Upper lobe of left lung (tissue), 6 donors: ENCODE measurements at regions not wholly inside any gene's neighbourhood (a gene's known extent, or its start where the extent isn't known, plus 50 kb on each side); places are given as distances from the start of the nearest gene placed in this dataset.

Source experiments
- ATAC-seq, 2 donors: fragments of 200-7000 bp; cut with Tn5 transposase; one replicate each; pipeline ENCODE4 v1.9.1; 2022; ENCODE audit warnings: mild to moderate bottlenecking in 2 of 2, moderate library complexity in 2 of 2; ENCODE audit not compliant: low FRiP score in 2 of 2
- DNase-seq, 2 donors: peaks; one replicate each; pipeline ENCODE4 v3.0.0-alpha.2; 2019 to 2020
- H3K27ac ChIP-seq, 4 donors: fragments of 200-600 bp; sonication (generic); one replicate each; pipeline ENCODE4 v1.5.1; 2016 to 2019
- H3K27me3 ChIP-seq, 4 donors: fragments of 200-600 bp; sonication (generic); one replicate each; pipeline ENCODE4 v1.5.1; 2017 to 2019
- H3K36me3 ChIP-seq, 4 donors: fragments of 200-600 bp; sonication (generic); one replicate each; pipeline ENCODE4 v1.5.1; 2016 to 2019
- H3K4me1 ChIP-seq, 4 donors: fragments of 200-600 bp; sonication (generic); one replicate each; pipeline ENCODE4 v1.5.1; 2018 to 2019
- H3K4me3 ChIP-seq, 4 donors: fragments of 200-600 bp; sonication (generic); one replicate each; pipeline ENCODE4 v1.5.1; 2017 to 2019; ENCODE audit warnings: mild to moderate bottlenecking in 2 of 4, moderate library complexity in 1 of 4
- H3K9me3 ChIP-seq, 4 donors: fragments of 200-600 bp; sonication (generic); one replicate each; pipeline ENCODE4 v1.5.1; 2018 to 2019
- EP300 ChIP-seq, 4 donors: sonication (generic); formaldehyde crosslinking; IDR thresholded peaks; one replicate each; pipeline ENCODE4 v1.5.1; 2017; ENCODE audit warnings: antibody characterized with exemption in 4 of 4, control low read depth in 2 of 4
- POLR2A ChIP-seq, 4 donors: fragments of 450-650 bp; IDR thresholded peaks; one replicate each; pipeline ENCODE4 v1.5.1; 2016 to 2017; ENCODE audit warnings: antibody characterized with exemption in 4 of 4, mild to moderate bottlenecking in 2 of 4
- POLR2AphosphoS5 ChIP-seq, 2 donors: sonication (generic); formaldehyde crosslinking; IDR thresholded peaks; one replicate each; pipeline ENCODE4 v1.5.1; 2017; ENCODE audit warnings: antibody characterized with exemption in 2 of 2
- WGBS, 2 donors: methylation state at CpG; one replicate each; pipeline ENCODE4 v1.1.5; 2017 to 2018; 5-methylcytosine and 5-hydroxymethylcytosine counted together
- TF ChIP-seq, protein P1 (sequence below), 6 experiments: fragments of 450-650 bp in 4 of 6; fragments of 200-600 bp in 2 of 6; sonication (generic) in 2 of 6; IDR thresholded peaks; one replicate each; pipeline ENCODE4 v1.5.1; 2016 to 2019; ENCODE audit warnings: antibody characterized with exemption in 6 of 6
- donor health status: DM: no; HTN: no; CAD: no; lungs with moderate emphysema.
- donor health status: DM: no; HTN: yes; CAD: no; lungs with severe emphysema.

DNA sequence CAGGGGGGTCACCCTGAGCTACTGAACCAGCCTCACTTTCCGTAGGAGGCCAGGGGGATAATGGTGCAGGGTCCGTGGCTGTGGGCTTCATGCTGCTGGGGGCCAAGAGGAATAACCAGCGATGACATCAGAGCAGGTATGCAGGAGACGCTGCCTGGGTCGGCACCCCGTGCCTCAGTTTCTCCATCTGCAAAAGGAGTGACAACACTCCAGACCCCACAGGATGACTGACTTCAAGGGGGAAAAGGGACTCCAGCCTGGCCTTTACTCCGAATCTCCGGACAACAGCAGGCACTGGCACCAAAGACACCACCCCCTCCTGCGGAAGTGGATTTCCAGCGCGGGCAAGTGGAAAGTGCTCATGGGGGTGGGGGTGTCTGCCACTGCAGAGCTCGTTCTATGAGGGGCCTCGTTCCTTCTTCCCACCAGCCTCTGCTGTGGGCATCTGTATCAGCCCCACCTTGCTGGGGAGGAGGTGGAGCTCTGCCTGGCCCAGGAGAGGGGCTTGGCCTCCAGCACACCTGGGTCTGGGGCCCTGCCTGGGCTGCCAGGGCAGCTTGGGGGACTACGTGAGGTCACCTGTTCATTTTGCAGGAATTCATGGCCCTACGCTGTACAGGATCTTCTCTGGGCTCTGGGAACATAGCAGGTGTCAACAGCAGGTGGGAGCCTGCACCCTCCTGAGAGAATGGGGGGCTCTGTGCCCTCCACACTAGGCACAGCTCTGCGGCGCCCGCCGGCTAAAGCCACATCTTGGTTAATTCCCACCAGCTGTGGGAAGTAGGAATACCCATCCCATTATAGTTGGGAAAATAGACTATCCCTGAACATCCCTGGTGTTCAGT is 216.6 kb upstream of the C14orf180 start:
- ATAC-seq (no peak), DNase-seq (peak in 1 of 2 donors; percentile 56)
- WGBS, 2 donors: 92 to 97% methylated on average over 13 to 19 of the region's 19 CpGs
- Histone ChIP-seq H3K36me3 (no peaks in the 10 kb centered on the region), H3K4me3 (no peak overlapping the region), H3K27me3 (no peaks in the 10 kb centered on the region), H3K27ac (no peak overlapping the region), H3K4me1 (no peaks in the 10 kb centered on the region), H3K9me3 (no peaks in the 10 kb centered on the region)
- TF ChIP-seq POLR2AphosphoS5 (IDR thresholded peaks at IDR 0.05) (no peak), POLR2A (IDR thresholded peaks at IDR 0.05) (no peak), EP300 (IDR thresholded peaks at IDR 0.05) (no peak)
- TF ChIP-seq, protein P1, sequence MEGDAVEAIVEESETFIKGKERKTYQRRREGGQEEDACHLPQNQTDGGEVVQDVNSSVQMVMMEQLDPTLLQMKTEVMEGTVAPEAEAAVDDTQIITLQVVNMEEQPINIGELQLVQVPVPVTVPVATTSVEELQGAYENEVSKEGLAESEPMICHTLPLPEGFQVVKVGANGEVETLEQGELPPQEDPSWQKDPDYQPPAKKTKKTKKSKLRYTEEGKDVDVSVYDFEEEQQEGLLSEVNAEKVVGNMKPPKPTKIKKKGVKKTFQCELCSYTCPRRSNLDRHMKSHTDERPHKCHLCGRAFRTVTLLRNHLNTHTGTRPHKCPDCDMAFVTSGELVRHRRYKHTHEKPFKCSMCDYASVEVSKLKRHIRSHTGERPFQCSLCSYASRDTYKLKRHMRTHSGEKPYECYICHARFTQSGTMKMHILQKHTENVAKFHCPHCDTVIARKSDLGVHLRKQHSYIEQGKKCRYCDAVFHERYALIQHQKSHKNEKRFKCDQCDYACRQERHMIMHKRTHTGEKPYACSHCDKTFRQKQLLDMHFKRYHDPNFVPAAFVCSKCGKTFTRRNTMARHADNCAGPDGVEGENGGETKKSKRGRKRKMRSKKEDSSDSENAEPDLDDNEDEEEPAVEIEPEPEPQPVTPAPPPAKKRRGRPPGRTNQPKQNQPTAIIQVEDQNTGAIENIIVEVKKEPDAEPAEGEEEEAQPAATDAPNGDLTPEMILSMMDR (IDR thresholded peaks at IDR 0.05): no peak

DNA sequence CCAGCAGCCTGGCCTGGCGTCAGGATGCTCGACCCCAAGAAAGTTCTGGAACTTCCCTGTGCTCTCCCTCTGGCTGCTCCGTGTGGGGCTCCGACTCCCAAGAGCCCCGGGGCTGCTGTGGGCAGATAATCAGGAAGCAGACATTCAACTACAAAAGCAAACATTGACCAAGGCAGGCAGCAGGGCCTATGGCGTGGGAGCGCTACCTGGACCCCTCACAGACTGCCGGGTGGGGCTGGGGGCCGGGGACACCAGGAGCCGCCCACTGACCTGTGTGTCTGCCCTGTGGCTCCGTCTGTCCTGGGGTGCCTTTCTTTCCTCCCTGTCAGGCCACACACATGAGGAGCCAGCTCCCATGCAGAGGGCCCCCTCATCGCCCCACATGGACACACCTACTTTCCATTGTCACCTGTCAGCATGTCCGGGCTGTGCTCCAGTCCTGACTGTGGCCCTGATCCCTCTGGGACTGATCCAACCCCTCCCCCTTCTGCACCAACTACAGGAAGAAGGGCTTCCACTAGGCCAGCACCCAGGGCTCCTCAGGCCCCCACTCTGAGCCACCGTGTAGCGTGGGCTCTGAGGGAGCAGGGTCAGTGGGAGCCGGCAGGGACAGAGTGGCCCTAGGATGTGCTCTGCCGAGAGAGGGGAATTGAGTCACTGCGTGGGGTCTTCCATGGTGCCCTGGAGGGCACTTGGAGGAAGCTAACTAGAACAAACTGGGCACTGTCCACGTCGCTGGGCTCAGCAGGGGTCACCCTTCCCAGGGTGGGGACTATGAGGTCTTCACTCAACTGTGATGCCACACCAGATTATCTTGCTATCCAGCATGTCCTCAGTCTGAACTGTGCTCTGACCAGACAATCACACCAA is 215.4 kb upstream of the C14orf180 start:
- DNase-seq: peak in 1 of 2 donors; percentile 56
- 72 to 84% methylated on average over 5 to 20 of the region's 20 CpGs for WGBS, 2 donors
- no peaks in the 10 kb centered on the region for H3K27me3 ChIP-seq
- no peak overlapping the region for H3K4me3 ChIP-seq
- no peak overlapping the region for H3K27ac ChIP-seq
- no peaks in the 10 kb centered on the region for H3K9me3 ChIP-seq
- H3K4me1 ChIP-seq: no peaks in the 10 kb centered on the region
- ATAC-seq: no peak
- no peaks in the 10 kb centered on the region for H3K36me3 ChIP-seq
- TF ChIP-seq EP300 (IDR thresholded peaks at IDR 0.05) (no peak), POLR2A (IDR thresholded peaks at IDR 0.05) (no peak), POLR2AphosphoS5 (IDR thresholded peaks at IDR 0.05) (no peak)
- TF ChIP-seq, protein P1 (IDR thresholded peaks at IDR 0.05): no peak

DNA sequence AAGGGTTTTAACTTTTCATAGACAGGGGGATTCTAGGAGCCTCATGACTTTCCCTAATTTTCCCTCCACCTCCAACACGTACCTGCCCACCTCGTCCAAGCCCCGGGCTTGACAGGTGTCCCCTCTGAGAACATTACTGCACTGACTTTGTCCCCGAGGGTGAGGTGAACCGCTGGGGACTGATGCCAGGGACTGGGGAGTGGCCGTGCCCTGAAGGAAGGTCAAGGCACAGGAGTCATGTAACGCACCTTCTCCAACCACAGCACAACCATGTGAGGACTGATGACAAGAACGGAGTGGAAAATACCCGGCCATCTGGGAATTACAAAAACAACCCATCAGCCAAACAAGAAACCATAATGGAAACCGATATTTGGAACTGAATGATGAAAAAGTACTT is 214.7 kb upstream of the C14orf180 start:
- TF ChIP-seq, protein P1 (IDR thresholded peaks at IDR 0.05): no peak
- TF ChIP-seq POLR2A (IDR thresholded peaks at IDR 0.05) (no peak), POLR2AphosphoS5 (IDR thresholded peaks at IDR 0.05) (no peak), EP300 (IDR thresholded peaks at IDR 0.05) (no peak)
- ATAC-seq: no peak
- Histone ChIP-seq H3K27ac (no peak overlapping the region), H3K36me3 (no peaks in the 10 kb centered on the region), H3K27me3 (no peaks in the 10 kb centered on the region), H3K9me3 (no peaks in the 10 kb centered on the region), H3K4me3 (no peak overlapping the region), H3K4me1 (no peaks in the 10 kb centered on the region)
- WGBS, 2 donors: 84 to 88% methylated on average over 10 of the region's 10 CpGs
- no peak for DNase-seq

DNA sequence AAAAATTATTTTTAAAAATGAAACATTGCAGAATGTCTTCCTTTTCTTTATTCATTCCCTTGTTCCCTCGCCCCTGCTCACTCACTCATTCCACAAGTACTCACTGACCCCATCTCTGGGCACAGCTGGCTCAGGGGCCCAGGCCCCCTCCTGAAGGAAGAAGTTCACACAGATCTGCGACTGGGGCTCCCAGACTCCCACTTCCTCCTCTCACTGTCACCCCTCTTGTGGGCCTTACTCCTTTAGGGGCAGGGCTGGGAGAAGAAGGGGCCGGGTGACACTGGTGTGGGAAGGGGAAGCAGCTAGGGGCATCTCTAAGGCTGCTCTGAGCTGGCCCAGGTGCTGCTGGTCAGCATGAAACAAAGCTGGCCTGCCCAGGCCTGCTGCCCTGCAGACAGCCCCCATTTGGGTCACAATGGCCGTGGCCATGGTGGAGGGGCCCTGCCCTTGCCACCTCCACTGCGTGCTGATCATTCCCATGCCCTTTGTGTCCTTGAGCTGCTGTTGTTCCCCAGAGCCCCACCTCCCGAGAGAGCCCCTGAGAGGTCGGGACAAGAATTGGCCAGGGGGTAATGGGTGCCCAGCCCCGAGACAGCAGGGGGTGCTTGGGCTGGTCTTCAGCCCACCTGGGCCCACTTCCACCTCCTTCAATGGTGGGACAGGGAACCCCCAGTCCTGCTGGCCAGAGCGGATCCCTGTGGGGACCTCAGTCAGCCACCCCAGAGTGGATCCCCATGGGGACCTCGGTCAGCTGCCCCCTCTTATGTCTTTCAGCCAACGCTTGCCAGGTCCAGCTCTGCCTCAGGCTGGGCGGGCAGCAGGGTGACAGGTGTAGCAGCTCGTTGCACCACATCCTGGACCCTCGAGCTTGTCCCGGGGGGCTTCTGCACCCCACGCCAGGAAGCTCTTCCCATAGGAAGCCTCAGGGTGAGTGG is 212.4 kb upstream of the C14orf180 start:
- no peak overlapping the region for H3K4me3 ChIP-seq
- no peaks in the 10 kb centered on the region for H3K27me3 ChIP-seq
- WGBS, 2 donors: 81 to 89% methylated on average over 10 to 14 of the region's 16 CpGs
- no peaks in the 10 kb centered on the region for H3K9me3 ChIP-seq
- TF ChIP-seq POLR2AphosphoS5 (IDR thresholded peaks at IDR 0.05): no peak
- TF ChIP-seq, protein P1 (IDR thresholded peaks at IDR 0.05): no peak
- TF ChIP-seq POLR2A (IDR thresholded peaks at IDR 0.05): no peak
- TF ChIP-seq EP300 (IDR thresholded peaks at IDR 0.05): no peak
- DNase-seq: peak in 1 of 2 donors; percentile 69
- H3K27ac ChIP-seq: no peak overlapping the region
- no peaks in the 10 kb centered on the region for H3K4me1 ChIP-seq
- H3K36me3 ChIP-seq: no peaks in the 10 kb centered on the region
- ATAC-seq: no peak
